K562 (cell line): ENCODE measurements at regions not wholly inside any gene's neighbourhood (a gene's known extent, or its start where the extent isn't known, plus 50 kb on each side); places are given as distances from the start of the nearest gene placed in this dataset.

Source experiments
- BCOR ChIP-seq: fragments of 450-650 bp; IDR thresholded peaks from 2 replicates; pipeline ENCODE4 v1.6.1; 2016
- HEY1 ChIP-seq: fragments of 250-450 bp; sonication (Bioruptor Pico); IDR thresholded peaks from 2 replicates; pipeline ENCODE4 v1.5.0; 2020; ENCODE audit warnings: mild to moderate bottlenecking, moderate library complexity, borderline replicate concordance
- ILK ChIP-seq: fragments of 450-650 bp; IDR thresholded peaks from 2 replicates; pipeline ENCODE4 v1.6.1; 2016; ENCODE audit warnings: missing genetic modification characterization, low read depth, mild to moderate bottlenecking, missing compliant biosample characterization, moderate library complexity, borderline replicate concordance
- MBD2 ChIP-seq: sonication (generic); IDR thresholded peaks from 2 replicates; pipeline ENCODE4 v1.6.1; 2016; ENCODE audit warnings: low read depth, borderline replicate concordance
- SRSF9 ChIP-seq: fragments of 200-400 bp; formaldehyde crosslinking; IDR thresholded peaks from 2 replicates; pipeline ENCODE4 v1.6.1; 2017; ENCODE audit warnings: low read depth, low read length, borderline replicate concordance
- TF ChIP-seq, protein P1 (sequence below): fragments of 200-800 bp; sonication (Bioruptor generic); IDR thresholded peaks from 2 replicates; pipeline ENCODE4 v1.6.1; 2016; ENCODE audit warnings: missing genetic modification characterization, missing compliant biosample characterization
- TF ChIP-seq, protein P2 (sequence below): fragments of 450-650 bp; IDR thresholded peaks from 2 replicates; pipeline ENCODE4 v1.6.1; 2016; ENCODE audit warnings: low read depth
- TF ChIP-seq, protein P3 (sequence below): fragments of 250-450 bp; sonication (Bioruptor Pico); IDR thresholded peaks from 2 replicates; pipeline ENCODE4 v1.4.0; 2020; ENCODE audit warnings: mild to moderate bottlenecking, moderate library complexity

DNA sequence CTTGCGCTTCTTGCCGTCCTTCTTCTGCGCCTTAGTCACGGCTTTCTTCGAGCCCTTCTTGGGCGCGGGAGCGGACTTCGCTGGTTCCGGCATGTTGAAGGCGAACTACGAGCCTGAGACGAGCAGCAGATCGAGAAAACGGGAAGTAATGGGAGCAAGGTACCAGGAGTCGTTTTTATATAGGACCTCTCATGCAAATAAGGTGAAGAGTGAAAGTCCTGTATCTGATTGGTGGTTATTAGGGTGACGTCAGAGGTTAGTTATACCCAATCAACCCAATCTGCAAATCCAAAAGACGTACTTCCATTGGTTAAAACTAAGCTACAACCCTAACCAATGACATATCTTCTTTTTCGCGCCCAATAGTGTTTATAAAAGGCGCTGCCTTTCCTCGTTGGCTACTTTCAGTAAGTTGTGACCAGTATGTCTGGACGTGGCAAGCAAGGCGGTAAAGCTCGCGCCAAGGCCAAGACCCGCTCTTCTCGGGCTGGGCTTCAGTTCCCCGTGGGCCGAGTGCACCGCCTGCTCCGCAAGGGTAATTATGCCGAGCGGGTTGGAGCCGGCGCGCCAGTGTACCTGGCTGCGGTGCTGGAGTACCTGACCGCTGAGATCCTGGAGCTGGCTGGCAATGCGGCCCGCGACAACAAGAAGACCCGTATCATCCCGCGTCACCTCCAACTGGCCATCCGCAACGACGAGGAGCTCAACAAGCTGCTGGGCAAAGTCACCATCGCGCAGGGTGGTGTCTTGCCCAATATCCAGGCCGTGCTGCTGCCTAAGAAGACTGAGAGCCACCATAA lies 100.6 kb upstream of the PRSS16 start (continued):
- TF ChIP-seq ILK (tag) (no peak), MBD2 (peak; percentile 98), HEY1 (CRISPR knock-in tag) (peak; percentile 76; the same call in 1 of the 2 replicates), BCOR (peak; percentile 68), SRSF9 (no peak)
- TF ChIP-seq, protein P1, sequence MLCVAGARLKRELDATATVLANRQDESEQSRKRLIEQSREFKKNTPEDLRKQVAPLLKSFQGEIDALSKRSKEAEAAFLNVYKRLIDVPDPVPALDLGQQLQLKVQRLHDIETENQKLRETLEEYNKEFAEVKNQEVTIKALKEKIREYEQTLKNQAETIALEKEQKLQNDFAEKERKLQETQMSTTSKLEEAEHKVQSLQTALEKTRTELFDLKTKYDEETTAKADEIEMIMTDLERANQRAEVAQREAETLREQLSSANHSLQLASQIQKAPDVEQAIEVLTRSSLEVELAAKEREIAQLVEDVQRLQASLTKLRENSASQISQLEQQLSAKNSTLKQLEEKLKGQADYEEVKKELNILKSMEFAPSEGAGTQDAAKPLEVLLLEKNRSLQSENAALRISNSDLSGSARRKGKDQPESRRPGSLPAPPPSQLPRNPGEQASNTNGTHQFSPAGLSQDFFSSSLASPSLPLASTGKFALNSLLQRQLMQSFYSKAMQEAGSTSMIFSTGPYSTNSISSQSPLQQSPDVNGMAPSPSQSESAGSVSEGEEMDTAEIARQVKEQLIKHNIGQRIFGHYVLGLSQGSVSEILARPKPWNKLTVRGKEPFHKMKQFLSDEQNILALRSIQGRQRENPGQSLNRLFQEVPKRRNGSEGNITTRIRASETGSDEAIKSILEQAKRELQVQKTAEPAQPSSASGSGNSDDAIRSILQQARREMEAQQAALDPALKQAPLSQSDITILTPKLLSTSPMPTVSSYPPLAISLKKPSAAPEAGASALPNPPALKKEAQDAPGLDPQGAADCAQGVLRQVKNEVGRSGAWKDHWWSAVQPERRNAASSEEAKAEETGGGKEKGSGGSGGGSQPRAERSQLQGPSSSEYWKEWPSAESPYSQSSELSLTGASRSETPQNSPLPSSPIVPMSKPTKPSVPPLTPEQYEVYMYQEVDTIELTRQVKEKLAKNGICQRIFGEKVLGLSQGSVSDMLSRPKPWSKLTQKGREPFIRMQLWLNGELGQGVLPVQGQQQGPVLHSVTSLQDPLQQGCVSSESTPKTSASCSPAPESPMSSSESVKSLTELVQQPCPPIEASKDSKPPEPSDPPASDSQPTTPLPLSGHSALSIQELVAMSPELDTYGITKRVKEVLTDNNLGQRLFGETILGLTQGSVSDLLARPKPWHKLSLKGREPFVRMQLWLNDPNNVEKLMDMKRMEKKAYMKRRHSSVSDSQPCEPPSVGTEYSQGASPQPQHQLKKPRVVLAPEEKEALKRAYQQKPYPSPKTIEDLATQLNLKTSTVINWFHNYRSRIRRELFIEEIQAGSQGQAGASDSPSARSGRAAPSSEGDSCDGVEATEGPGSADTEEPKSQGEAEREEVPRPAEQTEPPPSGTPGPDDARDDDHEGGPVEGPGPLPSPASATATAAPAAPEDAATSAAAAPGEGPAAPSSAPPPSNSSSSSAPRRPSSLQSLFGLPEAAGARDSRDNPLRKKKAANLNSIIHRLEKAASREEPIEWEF (CRISPR knock-in tag) = no peak
- TF ChIP-seq, protein P2, sequence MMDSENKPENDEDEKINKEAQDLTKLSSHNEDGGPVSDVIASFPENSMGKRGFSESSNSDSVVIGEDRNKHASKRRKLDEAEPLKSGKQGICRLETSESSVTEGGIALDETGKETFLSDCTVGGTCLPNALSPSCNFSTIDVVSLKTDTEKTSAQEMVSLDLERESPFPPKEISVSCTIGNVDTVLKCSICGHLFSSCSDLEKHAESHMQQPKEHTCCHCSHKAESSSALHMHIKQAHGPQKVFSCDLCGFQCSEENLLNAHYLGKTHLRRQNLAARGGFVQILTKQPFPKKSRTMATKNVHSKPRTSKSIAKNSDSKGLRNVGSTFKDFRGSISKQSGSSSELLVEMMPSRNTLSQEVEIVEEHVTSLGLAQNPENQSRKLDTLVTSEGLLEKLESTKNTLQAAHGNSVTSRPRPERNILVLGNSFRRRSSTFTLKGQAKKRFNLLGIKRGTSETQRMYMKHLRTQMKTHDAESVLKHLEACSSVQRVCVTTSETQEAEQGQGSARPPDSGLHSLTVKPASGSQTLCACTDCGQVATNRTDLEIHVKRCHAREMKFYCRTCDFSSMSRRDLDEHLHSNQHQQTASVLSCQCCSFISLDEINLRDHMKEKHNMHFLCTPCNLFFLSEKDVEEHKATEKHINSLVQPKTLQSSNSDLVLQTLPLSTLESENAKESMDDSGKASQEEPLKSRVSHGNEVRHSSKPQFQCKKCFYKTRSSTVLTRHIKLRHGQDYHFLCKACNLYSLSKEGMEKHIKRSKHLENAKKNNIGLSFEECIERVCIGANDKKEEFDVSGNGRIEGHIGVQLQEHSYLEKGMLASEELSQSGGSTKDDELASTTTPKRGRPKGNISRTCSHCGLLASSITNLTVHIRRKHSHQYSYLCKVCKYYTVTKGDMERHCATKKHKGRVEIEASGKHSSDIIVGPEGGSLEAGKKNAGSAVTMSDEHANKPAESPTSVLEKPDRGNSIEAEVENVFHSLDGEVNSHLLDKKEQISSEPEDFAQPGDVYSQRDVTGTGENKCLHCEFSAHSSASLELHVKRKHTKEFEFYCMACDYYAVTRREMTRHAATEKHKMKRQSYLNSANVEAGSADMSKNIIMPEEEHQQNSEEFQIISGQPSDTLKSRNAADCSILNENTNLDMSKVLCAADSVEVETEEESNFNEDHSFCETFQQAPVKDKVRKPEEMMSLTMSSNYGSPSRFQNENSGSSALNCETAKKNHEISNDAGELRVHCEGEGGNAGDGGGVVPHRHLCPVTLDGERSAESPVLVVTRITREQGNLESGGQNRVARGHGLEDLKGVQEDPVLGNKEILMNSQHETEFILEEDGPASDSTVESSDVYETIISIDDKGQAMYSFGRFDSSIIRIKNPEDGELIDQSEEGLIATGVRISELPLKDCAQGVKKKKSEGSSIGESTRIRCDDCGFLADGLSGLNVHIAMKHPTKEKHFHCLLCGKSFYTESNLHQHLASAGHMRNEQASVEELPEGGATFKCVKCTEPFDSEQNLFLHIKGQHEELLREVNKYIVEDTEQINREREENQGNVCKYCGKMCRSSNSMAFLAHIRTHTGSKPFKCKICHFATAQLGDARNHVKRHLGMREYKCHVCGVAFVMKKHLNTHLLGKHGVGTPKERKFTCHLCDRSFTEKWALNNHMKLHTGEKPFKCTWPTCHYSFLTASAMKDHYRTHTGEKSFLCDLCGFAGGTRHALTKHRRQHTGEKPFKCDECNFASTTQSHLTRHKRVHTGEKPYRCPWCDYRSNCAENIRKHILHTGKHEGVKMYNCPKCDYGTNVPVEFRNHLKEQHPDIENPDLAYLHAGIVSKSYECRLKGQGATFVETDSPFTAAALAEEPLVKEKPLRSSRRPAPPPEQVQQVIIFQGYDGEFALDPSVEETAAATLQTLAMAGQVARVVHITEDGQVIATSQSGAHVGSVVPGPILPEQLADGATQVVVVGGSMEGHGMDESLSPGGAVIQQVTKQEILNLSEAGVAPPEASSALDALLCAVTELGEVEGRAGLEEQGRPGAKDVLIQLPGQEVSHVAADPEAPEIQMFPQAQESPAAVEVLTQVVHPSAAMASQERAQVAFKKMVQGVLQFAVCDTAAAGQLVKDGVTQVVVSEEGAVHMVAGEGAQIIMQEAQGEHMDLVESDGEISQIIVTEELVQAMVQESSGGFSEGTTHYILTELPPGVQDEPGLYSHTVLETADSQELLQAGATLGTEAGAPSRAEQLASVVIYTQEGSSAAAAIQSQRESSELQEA = no peak
- TF ChIP-seq, protein P3, sequence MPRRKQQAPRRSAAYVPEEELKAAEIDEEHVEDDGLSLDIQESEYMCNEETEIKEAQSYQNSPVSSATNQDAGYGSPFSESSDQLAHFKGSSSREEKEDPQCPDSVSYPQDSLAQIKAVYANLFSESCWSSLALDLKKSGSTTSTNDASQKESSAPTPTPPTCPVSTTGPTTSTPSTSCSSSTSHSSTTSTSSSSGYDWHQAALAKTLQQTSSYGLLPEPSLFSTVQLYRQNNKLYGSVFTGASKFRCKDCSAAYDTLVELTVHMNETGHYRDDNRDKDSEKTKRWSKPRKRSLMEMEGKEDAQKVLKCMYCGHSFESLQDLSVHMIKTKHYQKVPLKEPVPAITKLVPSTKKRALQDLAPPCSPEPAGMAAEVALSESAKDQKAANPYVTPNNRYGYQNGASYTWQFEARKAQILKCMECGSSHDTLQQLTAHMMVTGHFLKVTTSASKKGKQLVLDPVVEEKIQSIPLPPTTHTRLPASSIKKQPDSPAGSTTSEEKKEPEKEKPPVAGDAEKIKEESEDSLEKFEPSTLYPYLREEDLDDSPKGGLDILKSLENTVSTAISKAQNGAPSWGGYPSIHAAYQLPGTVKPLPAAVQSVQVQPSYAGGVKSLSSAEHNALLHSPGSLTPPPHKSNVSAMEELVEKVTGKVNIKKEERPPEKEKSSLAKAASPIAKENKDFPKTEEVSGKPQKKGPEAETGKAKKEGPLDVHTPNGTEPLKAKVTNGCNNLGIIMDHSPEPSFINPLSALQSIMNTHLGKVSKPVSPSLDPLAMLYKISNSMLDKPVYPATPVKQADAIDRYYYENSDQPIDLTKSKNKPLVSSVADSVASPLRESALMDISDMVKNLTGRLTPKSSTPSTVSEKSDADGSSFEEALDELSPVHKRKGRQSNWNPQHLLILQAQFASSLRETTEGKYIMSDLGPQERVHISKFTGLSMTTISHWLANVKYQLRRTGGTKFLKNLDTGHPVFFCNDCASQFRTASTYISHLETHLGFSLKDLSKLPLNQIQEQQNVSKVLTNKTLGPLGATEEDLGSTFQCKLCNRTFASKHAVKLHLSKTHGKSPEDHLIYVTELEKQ (CRISPR knock-in tag) = 0 out of 2 replicates have a peak, but pooled peaks have one; percentile 18
